ENCODE measurements at regions not wholly inside any gene's neighbourhood (a gene's known extent, or its start where the extent isn't known, plus 50 kb on each side); places are given as distances from the start of the nearest gene placed in this dataset.

DNA sequence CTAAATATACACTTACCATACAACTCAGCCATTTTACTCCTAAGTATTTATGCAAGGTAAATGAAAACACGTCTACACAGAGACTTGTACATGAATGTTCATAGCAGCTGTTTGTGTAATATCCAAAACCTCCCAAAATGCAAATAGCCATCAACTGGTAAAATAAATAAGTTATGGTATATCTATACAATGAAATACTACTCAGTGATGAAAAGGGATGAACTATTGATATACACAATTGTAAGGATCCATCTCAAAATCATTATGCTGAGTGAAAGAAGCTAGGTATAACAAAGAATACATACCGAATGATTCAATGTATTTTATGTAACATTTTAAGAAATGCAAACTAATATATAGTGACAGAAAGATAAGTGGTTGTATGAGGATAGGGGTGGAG is 149.8 kb upstream of the TNFSF11 start:
- H3K9me3 ChIP-seq (ENCODE audit: control insufficient read depth, insufficient read depth, low read depth, low read length), result no peaks in the 10 kb centered on the region
- no peaks in the 10 kb centered on the region for H3K4me1 ChIP-seq (ENCODE audit: control insufficient read depth, insufficient read depth, low read length)
- H3K4me3 ChIP-seq (ENCODE audit: low read depth, low read length), result no peak overlapping the region
- H3K27ac ChIP-seq (ENCODE audit: extremely low read depth, low read depth, low read length), result no peak overlapping the region
- POLR2A ChIA-PET, result no interaction called here
- CTCF ChIA-PET, result no interaction called here
- no peaks in the 10 kb centered on the region for H3K36me3 ChIP-seq (ENCODE audit: control insufficient read depth in 2 of 2, insufficient read depth in 1 of 2, low read length in 2 of 2)
- TF ChIP-seq GFI1B (tag by site-specific recombination; IDR thresholded peaks at IDR 0.05) (no peak), ZNF132 (tag by site-specific recombination; IDR thresholded peaks at IDR 0.05; ENCODE audit: borderline replicate concordance) (no peak), ZNF175 (tag by site-specific recombination; IDR thresholded peaks at IDR 0.05) (no peak), ZNF596 (tag by site-specific recombination; IDR thresholded peaks at IDR 0.05) (no peak), WT1 (tag by site-specific recombination; IDR thresholded peaks at IDR 0.05) (no peak), ZNF707 (tag by site-specific recombination; IDR thresholded peaks at IDR 0.05) (no peak), ZNF133 (tag by site-specific recombination; IDR thresholded peaks at IDR 0.05) (no peak), ZNF423 (tag by site-specific recombination; IDR thresholded peaks at IDR 0.05) (no peak), ZNF350 (tag by site-specific recombination; IDR thresholded peaks at IDR 0.05) (no peak), ZNF561 (tag by site-specific recombination; IDR thresholded peaks at IDR 0.05; ENCODE audit: borderline replicate concordance) (no peak)
- TF ChIP-seq, protein P1, sequence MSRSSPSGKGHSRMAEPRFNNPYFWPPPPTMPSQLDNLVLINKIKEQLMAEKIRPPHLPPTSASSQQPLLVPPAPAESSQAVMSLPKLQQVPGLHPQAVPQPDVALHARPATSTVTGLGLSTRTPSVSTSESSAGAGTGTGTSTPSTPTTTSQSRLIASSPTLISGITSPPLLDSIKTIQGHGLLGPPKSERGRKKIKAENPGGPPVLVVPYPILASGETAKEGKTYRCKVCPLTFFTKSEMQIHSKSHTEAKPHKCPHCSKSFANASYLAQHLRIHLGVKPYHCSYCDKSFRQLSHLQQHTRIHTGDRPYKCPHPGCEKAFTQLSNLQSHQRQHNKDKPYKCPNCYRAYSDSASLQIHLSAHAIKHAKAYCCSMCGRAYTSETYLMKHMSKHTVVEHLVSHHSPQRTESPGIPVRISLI (tag by site-specific recombination; IDR thresholded peaks at IDR 0.05), result no peak
- TF ChIP-seq, protein P2, sequence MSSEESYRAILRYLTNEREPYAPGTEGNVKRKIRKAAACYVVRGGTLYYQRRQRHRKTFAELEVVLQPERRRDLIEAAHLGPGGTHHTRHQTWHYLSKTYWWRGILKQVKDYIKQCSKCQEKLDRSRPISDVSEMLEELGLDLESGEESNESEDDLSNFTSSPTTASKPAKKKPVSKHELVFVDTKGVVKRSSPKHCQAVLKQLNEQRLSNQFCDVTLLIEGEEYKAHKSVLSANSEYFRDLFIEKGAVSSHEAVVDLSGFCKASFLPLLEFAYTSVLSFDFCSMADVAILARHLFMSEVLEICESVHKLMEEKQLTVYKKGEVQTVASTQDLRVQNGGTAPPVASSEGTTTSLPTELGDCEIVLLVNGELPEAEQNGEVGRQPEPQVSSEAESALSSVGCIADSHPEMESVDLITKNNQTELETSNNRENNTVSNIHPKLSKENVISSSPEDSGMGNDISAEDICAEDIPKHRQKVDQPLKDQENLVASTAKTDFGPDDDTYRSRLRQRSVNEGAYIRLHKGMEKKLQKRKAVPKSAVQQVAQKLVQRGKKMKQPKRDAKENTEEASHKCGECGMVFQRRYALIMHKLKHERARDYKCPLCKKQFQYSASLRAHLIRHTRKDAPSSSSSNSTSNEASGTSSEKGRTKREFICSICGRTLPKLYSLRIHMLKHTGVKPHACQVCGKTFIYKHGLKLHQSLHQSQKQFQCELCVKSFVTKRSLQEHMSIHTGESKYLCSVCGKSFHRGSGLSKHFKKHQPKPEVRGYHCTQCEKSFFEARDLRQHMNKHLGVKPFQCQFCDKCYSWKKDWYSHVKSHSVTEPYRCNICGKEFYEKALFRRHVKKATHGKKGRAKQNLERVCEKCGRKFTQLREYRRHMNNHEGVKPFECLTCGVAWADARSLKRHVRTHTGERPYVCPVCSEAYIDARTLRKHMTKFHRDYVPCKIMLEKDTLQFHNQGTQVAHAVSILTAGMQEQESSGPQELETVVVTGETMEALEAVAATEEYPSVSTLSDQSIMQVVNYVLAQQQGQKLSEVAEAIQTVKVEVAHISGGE (tag by site-specific recombination; conservative IDR thresholded peaks at IDR 0.05; ENCODE audit: low read depth), result no peak
- TF ChIP-seq, protein P3, sequence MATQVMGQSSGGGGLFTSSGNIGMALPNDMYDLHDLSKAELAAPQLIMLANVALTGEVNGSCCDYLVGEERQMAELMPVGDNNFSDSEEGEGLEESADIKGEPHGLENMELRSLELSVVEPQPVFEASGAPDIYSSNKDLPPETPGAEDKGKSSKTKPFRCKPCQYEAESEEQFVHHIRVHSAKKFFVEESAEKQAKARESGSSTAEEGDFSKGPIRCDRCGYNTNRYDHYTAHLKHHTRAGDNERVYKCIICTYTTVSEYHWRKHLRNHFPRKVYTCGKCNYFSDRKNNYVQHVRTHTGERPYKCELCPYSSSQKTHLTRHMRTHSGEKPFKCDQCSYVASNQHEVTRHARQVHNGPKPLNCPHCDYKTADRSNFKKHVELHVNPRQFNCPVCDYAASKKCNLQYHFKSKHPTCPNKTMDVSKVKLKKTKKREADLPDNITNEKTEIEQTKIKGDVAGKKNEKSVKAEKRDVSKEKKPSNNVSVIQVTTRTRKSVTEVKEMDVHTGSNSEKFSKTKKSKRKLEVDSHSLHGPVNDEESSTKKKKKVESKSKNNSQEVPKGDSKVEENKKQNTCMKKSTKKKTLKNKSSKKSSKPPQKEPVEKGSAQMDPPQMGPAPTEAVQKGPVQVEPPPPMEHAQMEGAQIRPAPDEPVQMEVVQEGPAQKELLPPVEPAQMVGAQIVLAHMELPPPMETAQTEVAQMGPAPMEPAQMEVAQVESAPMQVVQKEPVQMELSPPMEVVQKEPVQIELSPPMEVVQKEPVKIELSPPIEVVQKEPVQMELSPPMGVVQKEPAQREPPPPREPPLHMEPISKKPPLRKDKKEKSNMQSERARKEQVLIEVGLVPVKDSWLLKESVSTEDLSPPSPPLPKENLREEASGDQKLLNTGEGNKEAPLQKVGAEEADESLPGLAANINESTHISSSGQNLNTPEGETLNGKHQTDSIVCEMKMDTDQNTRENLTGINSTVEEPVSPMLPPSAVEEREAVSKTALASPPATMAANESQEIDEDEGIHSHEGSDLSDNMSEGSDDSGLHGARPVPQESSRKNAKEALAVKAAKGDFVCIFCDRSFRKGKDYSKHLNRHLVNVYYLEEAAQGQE (tag by site-specific recombination; IDR thresholded peaks at IDR 0.05), result no peak
- TF ChIP-seq, protein P4, sequence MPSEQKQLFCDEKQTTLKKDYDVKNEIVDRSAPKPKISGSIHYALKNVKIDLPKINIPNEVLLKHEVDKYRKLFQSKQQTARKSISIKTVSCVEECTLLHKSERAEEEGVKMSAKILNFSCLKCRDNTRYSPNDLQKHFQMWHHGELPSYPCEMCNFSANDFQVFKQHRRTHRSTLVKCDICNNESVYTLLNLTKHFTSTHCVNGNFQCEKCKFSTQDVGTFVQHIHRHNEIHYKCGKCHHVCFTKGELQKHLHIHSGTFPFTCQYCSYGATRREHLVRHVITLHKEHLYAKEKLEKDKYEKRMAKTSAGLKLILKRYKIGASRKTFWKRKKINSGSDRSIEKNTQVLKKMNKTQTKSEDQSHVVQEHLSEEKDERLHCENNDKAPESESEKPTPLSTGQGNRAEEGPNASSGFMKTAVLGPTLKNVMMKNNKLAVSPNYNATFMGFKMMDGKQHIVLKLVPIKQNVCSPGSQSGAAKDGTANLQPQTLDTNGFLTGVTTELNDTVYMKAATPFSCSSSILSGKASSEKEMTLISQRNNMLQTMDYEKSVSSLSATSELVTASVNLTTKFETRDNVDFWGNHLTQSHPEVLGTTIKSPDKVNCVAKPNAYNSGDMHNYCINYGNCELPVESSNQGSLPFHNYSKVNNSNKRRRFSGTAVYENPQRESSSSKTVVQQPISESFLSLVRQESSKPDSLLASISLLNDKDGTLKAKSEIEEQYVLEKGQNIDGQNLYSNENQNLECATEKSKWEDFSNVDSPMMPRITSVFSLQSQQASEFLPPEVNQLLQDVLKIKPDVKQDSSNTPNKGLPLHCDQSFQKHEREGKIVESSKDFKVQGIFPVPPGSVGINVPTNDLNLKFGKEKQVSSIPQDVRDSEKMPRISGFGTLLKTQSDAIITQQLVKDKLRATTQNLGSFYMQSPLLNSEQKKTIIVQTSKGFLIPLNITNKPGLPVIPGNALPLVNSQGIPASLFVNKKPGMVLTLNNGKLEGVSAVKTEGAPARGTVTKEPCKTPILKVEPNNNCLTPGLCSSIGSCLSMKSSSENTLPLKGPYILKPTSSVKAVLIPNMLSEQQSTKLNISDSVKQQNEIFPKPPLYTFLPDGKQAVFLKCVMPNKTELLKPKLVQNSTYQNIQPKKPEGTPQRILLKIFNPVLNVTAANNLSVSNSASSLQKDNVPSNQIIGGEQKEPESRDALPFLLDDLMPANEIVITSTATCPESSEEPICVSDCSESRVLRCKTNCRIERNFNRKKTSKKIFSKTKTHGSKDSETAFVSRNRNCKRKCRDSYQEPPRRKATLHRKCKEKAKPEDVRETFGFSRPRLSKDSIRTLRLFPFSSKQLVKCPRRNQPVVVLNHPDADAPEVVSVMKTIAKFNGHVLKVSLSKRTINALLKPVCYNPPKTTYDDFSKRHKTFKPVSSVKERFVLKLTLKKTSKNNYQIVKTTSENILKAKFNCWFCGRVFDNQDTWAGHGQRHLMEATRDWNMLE (tag by site-specific recombination; conservative IDR thresholded peaks at IDR 0.05; ENCODE audit: low read depth), result no peak

All from HEK293 (cell line).